Osteocyte (in vitro differentiated cells): ENCODE measurements at regions not wholly inside any gene's neighbourhood (a gene's known extent, or its start where the extent isn't known, plus 50 kb on each side); places are given as distances from the start of the nearest gene placed in this dataset.

ENCODE experiments used
- DNase-seq: peaks from one replicate; pipeline ENCODE4 v3.0.0; 2021; ENCODE audit warnings: mixed read lengths; ENCODE audit not compliant: unreplicated experiment; ENCODE audit errors: extremely low spot score
- H3K27ac Mint-ChIP-seq: one replicate; pipeline ENCODE4 v1.8.0; 2021; ENCODE audit warnings: mild to moderate bottlenecking, mixed read lengths; ENCODE audit not compliant: unreplicated experiment
- H3K27me3 Mint-ChIP-seq: one replicate; pipeline ENCODE4 v1.8.0; 2021; ENCODE audit warnings: mixed read lengths; ENCODE audit not compliant: unreplicated experiment
- H3K36me3 Mint-ChIP-seq: one replicate; pipeline ENCODE4 v1.8.0; 2021; ENCODE audit warnings: mixed read lengths; ENCODE audit not compliant: unreplicated experiment
- H3K4me1 Mint-ChIP-seq: one replicate; pipeline ENCODE4 v1.8.0; 2021; ENCODE audit warnings: mixed read lengths; ENCODE audit not compliant: unreplicated experiment
- H3K4me3 Mint-ChIP-seq: one replicate; pipeline ENCODE4 v1.8.0; 2021; ENCODE audit warnings: mild to moderate bottlenecking, moderate library complexity, mixed read lengths; ENCODE audit not compliant: unreplicated experiment
- H3K9me3 Mint-ChIP-seq: one replicate; pipeline ENCODE4 v1.8.0; 2021; ENCODE audit warnings: mixed read lengths; ENCODE audit not compliant: unreplicated experiment
- TF ChIP-seq, protein P1 (sequence below): fragments of 200-600 bp; sonication (generic); IDR thresholded peaks from 2 replicates; pipeline ENCODE4 v1.5.0; 2021; ENCODE audit warnings: antibody characterized with exemption, mild to moderate bottlenecking, moderate library complexity

GRCh38 chr14:71722885-71723284 is 209.3 kb upstream of the RGS6 start:
- Mint-ChIP-seq H3K27me3 (no peaks in the 10 kb centered on the region), H3K27ac (no peak overlapping the region), H3K4me1 (peaks cover 25% of the 10 kb centered on the region), H3K36me3 (peaks cover 27% of the 10 kb centered on the region), H3K9me3 (peaks cover 5% of the 10 kb centered on the region), H3K4me3 (no peak overlapping the region)
- DNase-seq: no peak
- TF ChIP-seq, protein P1, sequence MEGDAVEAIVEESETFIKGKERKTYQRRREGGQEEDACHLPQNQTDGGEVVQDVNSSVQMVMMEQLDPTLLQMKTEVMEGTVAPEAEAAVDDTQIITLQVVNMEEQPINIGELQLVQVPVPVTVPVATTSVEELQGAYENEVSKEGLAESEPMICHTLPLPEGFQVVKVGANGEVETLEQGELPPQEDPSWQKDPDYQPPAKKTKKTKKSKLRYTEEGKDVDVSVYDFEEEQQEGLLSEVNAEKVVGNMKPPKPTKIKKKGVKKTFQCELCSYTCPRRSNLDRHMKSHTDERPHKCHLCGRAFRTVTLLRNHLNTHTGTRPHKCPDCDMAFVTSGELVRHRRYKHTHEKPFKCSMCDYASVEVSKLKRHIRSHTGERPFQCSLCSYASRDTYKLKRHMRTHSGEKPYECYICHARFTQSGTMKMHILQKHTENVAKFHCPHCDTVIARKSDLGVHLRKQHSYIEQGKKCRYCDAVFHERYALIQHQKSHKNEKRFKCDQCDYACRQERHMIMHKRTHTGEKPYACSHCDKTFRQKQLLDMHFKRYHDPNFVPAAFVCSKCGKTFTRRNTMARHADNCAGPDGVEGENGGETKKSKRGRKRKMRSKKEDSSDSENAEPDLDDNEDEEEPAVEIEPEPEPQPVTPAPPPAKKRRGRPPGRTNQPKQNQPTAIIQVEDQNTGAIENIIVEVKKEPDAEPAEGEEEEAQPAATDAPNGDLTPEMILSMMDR: no peak

GRCh38 chr14:71725922-71726579 is 206.2 kb upstream of the RGS6 start:
- no peak for DNase-seq
- Mint-ChIP-seq H3K4me3 (no peak overlapping the region), H3K27ac (peak overlapping the region; percentile 73)

GRCh38 chr14:71726580-71727021 is 205.6 kb upstream of the RGS6 start:
- Mint-ChIP-seq H3K27me3 (no peaks in the 10 kb centered on the region), H3K27ac (peak overlapping the region; percentile 73), H3K9me3 (no peaks in the 10 kb centered on the region), H3K36me3 (peaks cover 43% of the 10 kb centered on the region), H3K4me1 (peaks cover 23% of the 10 kb centered on the region), H3K4me3 (no peak overlapping the region)
- TF ChIP-seq, protein P1: no peak
- DNase-seq: no peak

More at GRCh38 chr14:71725922-71726579, 206.2 kb upstream of the RGS6 start:
- Mint-ChIP-seq H3K4me1 (peaks cover 23% of the 10 kb centered on the region), H3K9me3 (no peaks in the 10 kb centered on the region), H3K36me3 (peaks cover 38% of the 10 kb centered on the region), H3K27me3 (no peaks in the 10 kb centered on the region)
- TF ChIP-seq, protein P1: no peak

- no peak for DNase-seq
- TF ChIP-seq, protein P1: no peak
- H3K36me3 Mint-ChIP-seq: peaks cover 50% of the 10 kb centered on the region
- no peaks in the 10 kb centered on the region for H3K9me3 Mint-ChIP-seq
- H3K4me3 Mint-ChIP-seq: no peak overlapping the region
- H3K4me1 Mint-ChIP-seq: peaks cover 24% of the 10 kb centered on the region
- no peak overlapping the region for H3K27ac Mint-ChIP-seq
- no peaks in the 10 kb centered on the region for H3K27me3 Mint-ChIP-seq
Observed at GRCh38 chr14:71728386-71728785, 203.8 kb upstream of the RGS6 start.

DNA sequence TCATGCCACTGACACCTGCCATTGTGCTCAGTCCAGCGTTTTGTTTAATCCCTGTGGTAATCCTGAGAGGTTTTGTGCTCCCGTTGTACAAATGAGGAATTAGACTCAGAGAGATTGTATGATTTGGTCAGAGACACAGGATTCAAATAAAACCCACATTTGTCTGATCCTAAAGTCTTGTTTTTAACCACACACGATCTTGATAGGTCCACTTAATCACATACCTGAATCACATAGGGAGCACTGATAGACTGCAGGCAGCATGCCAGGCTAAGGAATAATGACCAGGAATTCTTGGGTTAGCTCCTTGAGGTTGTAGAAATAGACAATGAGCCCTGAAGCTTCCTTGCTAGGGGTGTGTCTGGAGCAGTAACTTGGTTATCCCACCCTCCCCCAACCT is 202.6 kb upstream of the RGS6 start:
- H3K27me3 Mint-ChIP-seq: no peaks in the 10 kb centered on the region
- TF ChIP-seq, protein P1: no peak
- no peaks in the 10 kb centered on the region for H3K9me3 Mint-ChIP-seq
- no peak overlapping the region for H3K27ac Mint-ChIP-seq
- DNase-seq: no peak
- H3K36me3 Mint-ChIP-seq: peaks cover 52% of the 10 kb centered on the region
- peaks cover 24% of the 10 kb centered on the region for H3K4me1 Mint-ChIP-seq
- no peak overlapping the region for H3K4me3 Mint-ChIP-seq
